PFSK-1 (cell line): ENCODE measurements at regions not wholly inside any gene's neighbourhood (a gene's known extent, or its start where the extent isn't known, plus 50 kb on each side); places are given as distances from the start of the nearest gene placed in this dataset.

ENCODE experiments used
- FOXP2 ChIP-seq: optimal IDR thresholded peaks from 2 replicates; pipeline ENCODE3; 2011; ENCODE audit warnings: borderline replicate concordance, control low read depth, inconsistent platforms; ENCODE audit not compliant: insufficient read depth; ENCODE audit errors: extremely low read length, extremely low read depth
- POLR2AphosphoS5 ChIP-seq: IDR thresholded peaks from 2 replicates; pipeline ENCODE4 v1.6.1; 2012; ENCODE audit warnings: low read depth, mild to moderate bottlenecking, control low read depth, low read length, moderate library complexity
- SIN3A ChIP-seq: IDR thresholded peaks from 2 replicates; pipeline ENCODE4 v1.6.1; 2012; ENCODE audit warnings: mild to moderate bottlenecking, low read length, moderate library complexity, borderline replicate concordance; ENCODE audit not compliant: insufficient read depth
- TAF1 ChIP-seq: IDR thresholded peaks from 2 replicates; pipeline ENCODE4 v1.6.1; 2012; ENCODE audit warnings: low read length, control low read depth, borderline replicate concordance; ENCODE audit not compliant: insufficient read depth

GRCh38 chr5:138640138-138640537, 64.9 kb upstream of the HSPA9 start:
- TF ChIP-seq SIN3A, result no peak
- no peak for TF ChIP-seq POLR2AphosphoS5
- no peak for TF ChIP-seq TAF1
- TF ChIP-seq FOXP2, result no peak
